Inflammatory macrophage treated with lipopolysaccharide for 4 hours (primary cell): ENCODE measurements at regions not wholly inside any gene's neighbourhood (a gene's known extent, or its start where the extent isn't known, plus 50 kb on each side); places are given as distances from the start of the nearest gene placed in this dataset.

ENCODE experiments used
- DNase-seq: peaks from one replicate; pipeline ENCODE4 v3.0.0-alpha.2; 2020

GRCh38 chr6:109315341-109316110 lies 66.7 kb downstream of the CD164 start:
- DNase-seq: no peak

GRCh38 chr6:109314313-109314712 lies 68.0 kb downstream of the CD164 start:
- no peak for DNase-seq

- DNase-seq: no peak
These were observed 69.1 kb downstream of the CD164 start for GRCh38 chr6:109313139-109313538.

GRCh38 chr6:109311471-109311870 lies 70.8 kb downstream of the CD164 start:
- peak; percentile 21 for DNase-seq

GRCh38 chr6:109309917-109310316 lies 72.3 kb downstream of the CD164 start:
- DNase-seq: no peak

- peak; percentile 97 for DNase-seq
These were observed 74.2 kb downstream of the CD164 start for GRCh38 chr6:109308018-109308492.

- peak; percentile 44 for DNase-seq
These were observed 75.5 kb downstream of the CD164 start for GRCh38 chr6:109306733-109307132.

GRCh38 chr6:109305028-109305427 lies 77.2 kb downstream of the CD164 start:
- no peak for DNase-seq

GRCh38 chr6:109304284-109305015 lies 77.8 kb downstream of the CD164 start:
- peak; percentile 89 for DNase-seq

- DNase-seq: no peak
These were observed 78.5 kb downstream of the CD164 start for GRCh38 chr6:109303640-109304283.

- no peak for DNase-seq
These were observed 79.1 kb downstream of the CD164 start for GRCh38 chr6:109303164-109303563.

GRCh38 chr6:109302176-109302575 lies 80.1 kb downstream of the CD164 start:
- no peak for DNase-seq

GRCh38 chr6:109301418-109301817 lies 80.8 kb downstream of the CD164 start:
- no peak for DNase-seq

- no peak for DNase-seq
These were observed 81.4 kb downstream of the CD164 start for GRCh38 chr6:109300874-109301273.

GRCh38 chr6:109299776-109300564 lies 82.3 kb downstream of the CD164 start:
- DNase-seq: peak; percentile 53

GRCh38 chr6:109299265-109299607 lies 83.0 kb downstream of the CD164 start:
- DNase-seq: no peak

- DNase-seq: no peak
These were observed 83.5 kb downstream of the CD164 start for GRCh38 chr6:109298605-109299264.

GRCh38 chr6:109297406-109298110 lies 84.7 kb downstream of the CD164 start:
- DNase-seq: no peak

- no peak for DNase-seq
These were observed 85.3 kb downstream of the CD164 start for GRCh38 chr6:109296971-109297372.

GRCh38 chr6:109296452-109296851 lies 85.8 kb downstream of the CD164 start:
- no peak for DNase-seq

- DNase-seq: no peak
These were observed 86.5 kb downstream of the CD164 start for GRCh38 chr6:109295774-109296156.
